ENCODE measurements at regions not wholly inside any gene's neighbourhood (a gene's known extent, or its start where the extent isn't known, plus 50 kb on each side); places are given as distances from the start of the nearest gene placed in this dataset.

DNA sequence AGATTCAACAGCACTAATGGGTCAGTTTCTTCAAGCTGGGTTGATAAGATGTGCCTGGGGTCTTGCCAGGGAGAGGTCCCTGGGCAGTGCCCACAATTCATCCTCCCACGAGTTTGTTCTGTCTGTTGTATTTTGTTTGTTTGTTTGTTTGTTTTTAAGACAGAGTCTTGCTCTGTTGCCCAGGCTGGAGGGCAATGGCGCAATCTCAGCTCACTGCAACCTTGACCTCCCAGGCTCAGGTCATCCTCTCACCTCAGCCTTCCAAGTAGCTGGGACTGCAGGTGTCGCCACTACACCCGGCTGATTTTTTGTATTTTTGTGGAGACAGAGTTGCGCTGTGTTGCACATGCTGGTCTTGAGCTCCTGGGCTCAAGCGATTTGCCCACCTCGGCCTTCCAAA, 120.1 kb downstream of the NUFIP1 start:
- Histone ChIP-seq H3K9me2 (ENCODE audit: low read depth, low read length) (no peaks in the 10 kb centered on the region), H3K9me3 (ENCODE audit: low read length) (no peaks in the 10 kb centered on the region), H3F3A (ENCODE audit: insufficient read depth, low read length) (no peaks in the 10 kb centered on the region), H3K4me1 (ENCODE audit: insufficient read depth, low read length, severe bottlenecking) (no peaks in the 10 kb centered on the region), H3K79me2 (ENCODE audit: insufficient read depth, low read length) (no peaks in the 10 kb centered on the region), H3K27me3 (ENCODE audit: insufficient read depth, low read length) (no peaks in the 10 kb centered on the region; the same call in 1 of the 2 replicates), H3K27ac (ENCODE audit: low read depth, low read length, poor library complexity, severe bottlenecking) (no peak overlapping the region), H3K4me2 (ENCODE audit: low read length) (no peak overlapping the region), H3K9ac (ENCODE audit: low read length) (no peak overlapping the region), H4K20me1 (ENCODE audit: insufficient read depth, low read length) (no peaks in the 10 kb centered on the region), H3K36me3 (ENCODE audit: insufficient read depth, low read length) (no peaks in the 10 kb centered on the region), H2AFZ (ENCODE audit: low read length) (no peak overlapping the region), H3K4me3 (ENCODE audit: low read depth, low read length, poor library complexity, severe bottlenecking) (no peak overlapping the region)
- TF ChIP-seq, protein P1, sequence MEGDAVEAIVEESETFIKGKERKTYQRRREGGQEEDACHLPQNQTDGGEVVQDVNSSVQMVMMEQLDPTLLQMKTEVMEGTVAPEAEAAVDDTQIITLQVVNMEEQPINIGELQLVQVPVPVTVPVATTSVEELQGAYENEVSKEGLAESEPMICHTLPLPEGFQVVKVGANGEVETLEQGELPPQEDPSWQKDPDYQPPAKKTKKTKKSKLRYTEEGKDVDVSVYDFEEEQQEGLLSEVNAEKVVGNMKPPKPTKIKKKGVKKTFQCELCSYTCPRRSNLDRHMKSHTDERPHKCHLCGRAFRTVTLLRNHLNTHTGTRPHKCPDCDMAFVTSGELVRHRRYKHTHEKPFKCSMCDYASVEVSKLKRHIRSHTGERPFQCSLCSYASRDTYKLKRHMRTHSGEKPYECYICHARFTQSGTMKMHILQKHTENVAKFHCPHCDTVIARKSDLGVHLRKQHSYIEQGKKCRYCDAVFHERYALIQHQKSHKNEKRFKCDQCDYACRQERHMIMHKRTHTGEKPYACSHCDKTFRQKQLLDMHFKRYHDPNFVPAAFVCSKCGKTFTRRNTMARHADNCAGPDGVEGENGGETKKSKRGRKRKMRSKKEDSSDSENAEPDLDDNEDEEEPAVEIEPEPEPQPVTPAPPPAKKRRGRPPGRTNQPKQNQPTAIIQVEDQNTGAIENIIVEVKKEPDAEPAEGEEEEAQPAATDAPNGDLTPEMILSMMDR (IDR thresholded peaks at IDR 0.05; ENCODE audit: low read length) = no peak
- no peak for TF ChIP-seq EZH2 (IDR thresholded peaks at IDR 0.05; ENCODE audit: borderline replicate concordance, low read length)

GRCh38 chr13:44868397-44868796, 120.9 kb downstream of the NUFIP1 start:
- Histone ChIP-seq H3K9ac (ENCODE audit: low read length) (no peak overlapping the region), H3K36me3 (ENCODE audit: insufficient read depth, low read length) (no peaks in the 10 kb centered on the region), H3K79me2 (ENCODE audit: insufficient read depth, low read length) (no peaks in the 10 kb centered on the region), H3K27me3 (ENCODE audit: insufficient read depth, low read length) (no peaks in the 10 kb centered on the region; the same call in 1 of the 2 replicates), H3K9me2 (ENCODE audit: low read depth, low read length) (no peaks in the 10 kb centered on the region), H3K4me1 (ENCODE audit: insufficient read depth, low read length, severe bottlenecking) (no peaks in the 10 kb centered on the region), H4K20me1 (ENCODE audit: insufficient read depth, low read length) (no peaks in the 10 kb centered on the region), H3F3A (ENCODE audit: insufficient read depth, low read length) (no peaks in the 10 kb centered on the region), H3K4me2 (ENCODE audit: low read length) (no peak overlapping the region), H3K27ac (ENCODE audit: low read depth, low read length, poor library complexity, severe bottlenecking) (no peak overlapping the region), H3K4me3 (ENCODE audit: low read depth, low read length, poor library complexity, severe bottlenecking) (no peak overlapping the region), H3K9me3 (ENCODE audit: low read length) (no peaks in the 10 kb centered on the region), H2AFZ (ENCODE audit: low read length) (no peak overlapping the region)
- TF ChIP-seq, protein P1 (IDR thresholded peaks at IDR 0.05; ENCODE audit: low read length) = no peak
- no peak for TF ChIP-seq EZH2 (IDR thresholded peaks at IDR 0.05; ENCODE audit: borderline replicate concordance, low read length)

GRCh38 chr13:44867825-44868224, 121.4 kb downstream of the NUFIP1 start:
- Histone ChIP-seq H3K9ac (ENCODE audit: low read length) (no peak overlapping the region), H3K9me2 (ENCODE audit: low read depth, low read length) (no peaks in the 10 kb centered on the region), H3K4me2 (ENCODE audit: low read length) (no peak overlapping the region), H3K27ac (ENCODE audit: low read depth, low read length, poor library complexity, severe bottlenecking) (no peak overlapping the region), H3K4me3 (ENCODE audit: low read depth, low read length, poor library complexity, severe bottlenecking) (no peak overlapping the region), H3F3A (ENCODE audit: insufficient read depth, low read length) (no peaks in the 10 kb centered on the region), H3K36me3 (ENCODE audit: insufficient read depth, low read length) (no peaks in the 10 kb centered on the region), H3K9me3 (ENCODE audit: low read length) (no peaks in the 10 kb centered on the region), H3K27me3 (ENCODE audit: insufficient read depth, low read length) (no peaks in the 10 kb centered on the region; the same call in 1 of the 2 replicates), H3K79me2 (ENCODE audit: insufficient read depth, low read length) (no peaks in the 10 kb centered on the region), H2AFZ (ENCODE audit: low read length) (no peak overlapping the region), H3K4me1 (ENCODE audit: insufficient read depth, low read length, severe bottlenecking) (no peaks in the 10 kb centered on the region), H4K20me1 (ENCODE audit: insufficient read depth, low read length) (no peaks in the 10 kb centered on the region)
- TF ChIP-seq, protein P1 (IDR thresholded peaks at IDR 0.05; ENCODE audit: low read length) = no peak
- no peak for TF ChIP-seq EZH2 (IDR thresholded peaks at IDR 0.05; ENCODE audit: borderline replicate concordance, low read length)

Data from OCI-LY1 (cell line).